Anterior cingulate cortex (tissue), 58 donors: ENCODE measurements at regions not wholly inside any gene's neighbourhood (a gene's known extent, or its start where the extent isn't known, plus 50 kb on each side); places are given as distances from the start of the nearest gene placed in this dataset.
"Not testable (repeated sequence)": the region's sequence is repeated elsewhere in the genome, so short reads cannot be mapped to it uniquely, and the experiment has no call there.

Experiments used
- DNase-seq, 58 donors: peaks; one replicate each; lab custom pipeline; 2025; lab: John Stamatoyannopoulos, UW

DNA sequence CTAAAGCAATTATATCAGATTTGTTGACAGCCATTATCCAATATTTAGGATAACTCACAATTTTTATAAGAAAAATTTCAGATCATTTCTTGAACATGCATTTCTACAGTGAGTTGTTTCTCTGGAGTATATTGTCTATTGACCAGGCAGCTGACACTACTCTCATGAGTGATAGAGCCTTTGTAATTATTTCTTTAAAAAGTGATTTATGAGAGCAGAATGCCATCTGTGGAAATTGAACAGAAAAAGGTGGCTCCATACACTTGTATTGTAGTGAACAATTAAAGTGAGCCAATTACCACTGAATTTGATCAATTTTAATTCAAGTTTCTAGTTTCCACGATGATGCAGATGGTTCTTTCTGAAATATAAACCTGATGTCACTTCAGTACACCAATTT lies 855.4 kb downstream of the TAF11L14 start:
- DNase-seq: no peak

DNA sequence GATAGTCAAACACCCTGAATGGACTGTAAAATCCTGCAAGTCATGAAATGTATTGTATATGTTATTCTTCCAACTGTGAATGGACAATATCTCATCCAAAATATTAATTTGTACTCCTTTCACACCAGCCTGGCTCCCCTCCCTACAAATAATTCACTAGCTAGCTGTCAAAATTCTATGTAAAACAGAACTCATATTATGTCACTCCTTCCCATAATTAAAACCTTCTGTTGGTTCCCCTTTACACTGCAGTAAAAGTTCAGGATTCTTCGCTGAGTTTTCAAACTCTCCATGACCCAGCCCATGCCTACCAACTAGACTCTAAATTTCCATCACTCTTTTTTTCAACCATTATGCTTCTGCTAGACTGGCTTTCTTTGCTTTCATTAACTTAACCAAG lies 857.1 kb downstream of the TAF11L14 start:
- DNase-seq: no peak

DNA sequence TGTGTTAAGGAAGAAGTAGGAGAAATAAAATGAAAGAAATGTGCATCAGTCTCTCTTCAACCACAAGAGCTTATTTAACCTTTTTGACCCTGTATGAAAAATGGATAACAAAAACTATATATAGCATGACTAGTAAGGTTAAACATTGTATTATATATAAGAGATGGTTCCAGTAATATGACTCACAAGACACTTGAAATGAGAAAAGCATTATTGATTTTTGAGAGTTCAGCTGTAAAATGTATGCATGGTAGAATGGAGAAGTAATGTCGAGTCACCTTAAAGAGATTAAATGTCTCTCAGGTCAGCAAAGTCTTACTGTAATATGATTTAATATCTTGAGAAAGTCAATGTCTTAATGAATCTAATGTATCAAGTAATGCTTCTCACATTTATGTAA lies 860.9 kb downstream of the TAF11L14 start:
- no peak for DNase-seq

DNA sequence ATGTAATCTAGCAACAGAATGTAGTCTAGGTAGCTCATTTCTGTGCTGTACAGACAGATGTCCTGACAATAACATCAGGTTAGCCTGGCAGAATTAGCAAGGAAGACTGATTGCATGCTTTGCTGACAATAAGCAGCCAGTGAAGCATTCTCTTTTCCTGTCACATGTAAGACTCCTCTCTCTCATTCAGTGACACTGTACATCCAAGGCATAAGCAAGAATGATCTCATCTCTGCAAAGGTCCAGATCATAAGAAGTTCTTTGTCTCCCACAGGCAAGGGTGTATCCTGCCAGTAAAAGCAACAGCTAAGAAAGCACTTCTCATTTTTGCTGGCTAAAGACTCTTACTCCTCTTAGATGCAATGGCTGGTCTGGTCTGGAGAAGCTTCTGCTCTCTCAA lies 861.8 kb downstream of the TAF11L14 start:
- no peak for DNase-seq

DNA sequence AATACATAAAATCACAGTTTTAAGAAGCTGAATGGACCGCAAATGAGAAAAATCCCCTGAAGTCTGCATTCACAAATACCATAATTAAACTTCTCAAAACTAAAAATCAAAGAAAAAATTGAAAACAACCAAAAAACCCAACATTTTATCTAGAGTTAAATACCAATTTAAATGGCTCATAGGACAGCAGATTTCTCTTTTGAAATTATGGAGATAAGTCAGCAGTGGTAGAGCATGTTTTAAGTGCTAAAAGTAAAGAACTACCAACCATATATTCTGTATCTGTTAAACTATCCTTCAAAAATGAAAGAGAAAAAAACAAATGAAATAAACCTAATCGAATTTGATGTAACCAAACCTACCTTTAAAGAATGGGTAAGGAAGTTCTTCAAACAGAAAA lies 862.8 kb downstream of the TAF11L14 start:
- no peak for DNase-seq

DNA sequence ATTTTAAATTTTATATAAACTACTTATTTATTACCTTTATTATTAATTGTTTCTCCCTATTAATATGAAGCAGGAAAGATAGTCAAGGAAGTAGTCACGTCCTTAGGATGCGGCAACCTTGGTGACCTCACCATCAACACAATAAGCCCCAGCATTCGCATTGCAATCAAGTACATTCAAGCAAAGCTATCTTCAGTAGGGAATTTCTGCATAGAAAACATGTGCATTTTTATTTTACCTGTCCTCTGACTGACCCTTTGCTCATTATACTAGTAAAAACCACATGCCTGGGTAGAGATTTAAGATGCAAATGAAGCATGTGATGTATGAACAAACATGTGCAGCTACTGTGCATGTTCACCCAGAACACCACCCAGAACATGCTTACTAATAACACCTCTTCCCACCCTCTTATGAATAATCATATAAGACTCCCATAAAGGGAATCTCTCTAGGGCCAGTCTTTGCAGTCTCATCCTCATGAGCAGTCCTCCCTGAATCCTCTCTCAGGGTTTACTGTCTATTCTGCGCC lies 869.6 kb downstream of the TAF11L14 start:
- DNase-seq: no peak

DNA sequence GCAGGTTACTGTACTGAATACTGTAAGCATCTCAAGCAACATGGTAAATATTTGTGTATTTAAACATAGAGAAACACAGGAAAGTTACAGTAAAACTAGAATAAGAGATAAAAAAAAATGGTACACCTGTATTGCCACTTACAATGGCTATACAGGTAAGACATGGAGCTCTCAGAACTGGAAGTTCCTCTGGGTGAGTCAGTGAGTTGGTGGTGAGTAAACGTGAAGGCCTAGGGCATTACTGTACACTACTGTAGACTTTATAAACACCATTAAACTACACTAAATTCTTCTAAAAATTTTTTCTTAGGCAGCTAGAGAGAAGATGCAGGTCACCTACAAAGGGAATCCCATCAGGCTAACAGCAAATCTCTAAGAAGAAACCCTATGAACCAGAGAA lies 872.9 kb downstream of the TAF11L14 start:
- no peak for DNase-seq

DNA sequence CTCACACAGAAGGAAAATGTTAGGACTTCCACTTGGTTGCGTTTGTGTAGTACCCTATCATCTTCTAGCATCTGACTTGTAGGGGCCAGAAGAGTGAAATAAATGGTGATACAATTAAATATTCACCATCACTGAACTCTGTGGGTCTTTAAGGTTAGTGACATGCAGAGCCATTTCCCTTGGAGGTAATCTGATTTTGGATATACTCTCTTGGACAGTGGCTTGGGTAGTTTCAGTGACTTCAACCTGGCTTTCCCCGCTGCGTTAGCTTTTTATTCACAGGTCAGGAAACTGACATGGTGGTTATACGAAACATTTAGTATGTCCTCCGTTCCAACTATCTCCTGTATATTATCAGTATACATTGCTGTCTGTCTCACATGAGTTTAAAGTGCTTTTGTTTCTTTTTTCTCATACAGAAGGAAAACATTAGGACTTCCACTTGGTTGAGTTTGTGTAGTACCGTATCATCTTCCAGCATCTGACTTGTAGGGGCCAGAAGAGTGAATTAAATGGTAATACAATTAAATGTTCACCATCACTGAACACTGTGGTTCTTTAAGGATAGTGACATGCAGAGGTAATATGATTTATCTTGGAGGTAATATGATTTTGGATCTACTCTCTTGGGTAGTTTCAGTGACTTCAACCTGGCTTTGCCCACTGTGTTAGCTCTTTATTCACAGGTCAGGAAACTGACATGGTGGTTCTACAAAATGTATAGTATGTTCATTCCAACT lies 883.6 kb downstream of the TAF11L14 start:
- no peak for DNase-seq

DNA sequence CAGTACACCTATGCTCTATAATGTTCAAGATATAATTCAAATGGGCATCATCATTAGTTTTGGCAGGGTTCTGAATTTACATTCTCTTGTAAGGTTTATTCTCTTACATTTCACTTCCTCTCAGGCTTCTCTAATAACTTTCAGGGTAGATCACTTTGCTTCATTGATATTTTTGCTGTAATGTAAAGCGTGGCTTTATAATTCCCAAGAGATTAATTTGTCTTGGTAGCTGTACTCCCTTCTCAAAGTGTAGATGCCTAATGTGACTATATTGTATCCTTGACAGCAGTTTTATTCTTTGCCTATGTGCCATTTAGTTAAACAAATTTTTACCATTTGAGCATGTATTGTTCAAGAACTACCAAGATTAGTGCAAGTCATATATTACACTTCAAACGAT lies 889.1 kb downstream of the TAF11L14 start:
- DNase-seq: no peak

DNA sequence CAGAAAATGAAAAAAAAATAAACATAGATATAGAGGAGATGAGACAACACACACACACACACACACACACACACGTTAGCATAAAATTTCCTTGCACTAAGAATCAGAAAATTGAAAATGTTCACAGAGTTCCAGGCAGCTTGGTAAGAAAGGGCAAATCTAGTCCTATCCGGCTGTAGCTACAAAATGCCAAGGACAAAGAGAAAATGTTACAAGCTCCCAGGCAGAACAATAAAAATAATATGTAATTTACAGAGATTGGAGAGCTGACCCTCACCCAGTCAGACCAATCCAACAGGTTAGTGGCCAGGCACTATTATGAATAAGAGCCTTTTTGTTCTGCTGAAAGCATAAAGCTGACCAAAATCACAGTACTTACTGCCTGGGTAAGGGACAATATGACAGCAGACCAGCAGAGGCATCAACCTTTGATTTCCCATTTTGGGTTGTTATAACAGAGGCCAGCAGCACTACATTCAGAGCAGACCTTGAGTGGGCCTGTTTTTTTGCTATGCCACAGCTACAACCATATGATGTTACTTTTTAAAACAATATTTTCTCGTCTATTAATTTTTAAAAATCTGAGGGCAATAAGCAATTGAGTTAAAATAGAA lies 892.6 kb downstream of the TAF11L14 start:
- no peak for DNase-seq

DNA sequence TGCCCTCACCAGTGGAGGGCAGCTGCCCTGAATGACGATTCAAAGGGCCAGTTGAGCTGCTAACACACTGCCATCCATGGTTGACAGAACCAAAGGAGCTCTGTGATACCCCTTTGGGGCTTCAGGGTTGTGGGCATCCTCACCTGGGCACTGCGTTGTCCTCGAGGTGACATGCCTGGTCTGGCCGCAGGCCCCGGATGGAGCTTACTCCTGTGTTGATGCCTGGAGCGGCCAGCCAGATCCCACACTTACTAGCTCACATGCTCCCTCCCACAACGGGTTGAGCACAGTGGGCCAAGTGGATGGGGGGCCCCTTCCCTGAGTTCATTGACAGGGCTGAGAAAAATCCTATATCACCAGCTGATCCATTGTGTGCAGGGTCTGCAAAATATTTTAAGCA lies 898.9 kb downstream of the TAF11L14 start:
- no peak for DNase-seq

DNA sequence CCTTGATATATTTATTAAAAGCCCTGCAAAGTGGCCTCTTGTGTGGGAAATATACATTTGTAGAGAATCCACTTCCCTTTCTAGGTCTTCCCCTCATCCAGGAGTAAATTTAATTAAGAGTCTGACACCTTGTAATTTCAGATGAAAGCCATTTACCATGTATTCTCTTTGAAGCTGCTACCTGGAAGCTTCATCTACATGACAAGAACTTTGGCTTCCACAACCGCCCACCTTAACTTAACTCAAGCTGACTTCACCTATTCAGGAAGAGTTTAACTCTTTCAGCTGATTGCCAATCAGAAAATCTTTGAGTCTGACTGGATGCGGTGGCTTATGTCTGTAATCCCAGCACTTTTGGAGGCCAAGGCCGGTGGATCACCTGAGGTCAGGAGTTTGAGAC lies 899.9 kb downstream of the TAF11L14 start:
- no peak for DNase-seq

DNA sequence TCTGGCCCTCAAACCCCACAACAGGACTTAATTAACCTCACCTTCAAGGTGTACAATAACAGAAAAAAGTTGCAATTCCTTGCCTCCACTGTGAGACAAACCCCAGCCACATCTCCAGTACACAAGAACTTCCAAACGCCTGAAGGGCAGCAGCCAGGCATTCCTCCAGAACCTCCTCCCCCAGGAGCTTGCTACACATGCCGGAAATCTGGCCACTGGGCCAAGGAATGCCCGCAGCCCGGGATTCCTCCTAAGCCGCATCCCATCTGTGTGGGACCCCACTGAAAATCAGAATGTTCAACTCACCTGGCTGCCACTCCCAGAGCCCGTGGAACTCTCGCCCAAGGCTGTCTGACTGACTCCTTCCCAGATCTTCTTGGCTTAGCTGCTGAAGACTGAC lies 901.5 kb downstream of the TAF11L14 start:
- DNase-seq: not testable (repeated sequence)

DNA sequence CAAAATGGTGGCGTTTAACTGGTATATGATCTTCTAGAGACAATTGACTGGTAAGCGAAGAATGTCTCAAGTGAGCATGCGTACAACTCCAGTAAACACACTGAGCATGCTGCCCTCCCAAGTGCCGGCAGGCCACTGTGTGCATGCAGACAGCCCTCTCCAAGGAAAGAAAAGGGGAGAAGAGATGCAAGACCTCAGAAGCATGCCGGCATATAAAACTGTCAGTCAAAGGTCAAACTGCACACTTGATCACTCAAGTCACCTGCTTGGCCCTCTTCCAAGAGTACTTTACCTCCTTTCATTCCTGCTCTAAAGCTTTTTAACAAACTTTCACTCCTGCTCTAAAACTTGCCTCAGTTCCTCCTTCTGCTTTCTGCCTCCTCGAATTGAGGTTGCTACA lies 910.2 kb downstream of the TAF11L14 start:
- no peak for DNase-seq

DNA sequence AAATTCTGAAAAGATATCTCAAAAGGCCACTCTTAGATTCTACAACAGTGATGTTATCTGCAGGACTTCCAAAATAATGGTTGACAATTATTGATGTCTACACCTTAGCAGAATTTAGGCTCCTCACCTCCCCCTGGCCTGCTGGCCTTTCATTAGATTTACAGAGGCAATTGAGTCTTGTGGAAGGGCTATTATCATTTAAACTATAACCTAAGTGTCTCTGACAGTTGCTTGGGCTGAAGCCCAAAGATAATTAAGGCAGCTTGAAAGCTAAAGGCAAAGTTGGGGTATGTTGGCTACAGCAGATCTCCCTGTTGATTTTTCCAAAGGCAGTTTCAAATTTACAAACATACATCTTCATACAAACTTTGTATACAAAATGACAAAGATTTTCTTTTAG lies 912.3 kb downstream of the TAF11L14 start:
- DNase-seq: no peak

DNA sequence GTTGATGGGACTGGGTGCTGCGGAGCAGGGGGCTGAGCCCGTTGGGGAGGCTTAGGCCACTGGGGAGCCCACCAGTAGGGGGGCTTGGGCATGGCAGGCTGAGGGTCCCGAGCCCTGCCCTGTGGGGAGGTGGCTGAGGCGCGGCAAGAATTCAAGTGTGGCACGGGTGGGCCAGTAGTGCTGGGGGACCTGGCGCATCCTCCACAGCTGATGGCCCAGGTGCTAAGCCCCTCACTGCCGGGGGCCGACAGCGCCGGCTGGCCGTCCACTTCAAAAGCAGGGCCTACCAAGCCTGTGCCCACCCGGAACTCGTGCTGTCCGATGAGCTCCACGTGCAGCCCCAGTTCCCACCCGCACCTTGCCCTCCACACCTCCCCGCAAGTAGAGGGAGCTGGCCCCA lies 917.5 kb downstream of the TAF11L14 start:
- DNase-seq: no peak

DNA sequence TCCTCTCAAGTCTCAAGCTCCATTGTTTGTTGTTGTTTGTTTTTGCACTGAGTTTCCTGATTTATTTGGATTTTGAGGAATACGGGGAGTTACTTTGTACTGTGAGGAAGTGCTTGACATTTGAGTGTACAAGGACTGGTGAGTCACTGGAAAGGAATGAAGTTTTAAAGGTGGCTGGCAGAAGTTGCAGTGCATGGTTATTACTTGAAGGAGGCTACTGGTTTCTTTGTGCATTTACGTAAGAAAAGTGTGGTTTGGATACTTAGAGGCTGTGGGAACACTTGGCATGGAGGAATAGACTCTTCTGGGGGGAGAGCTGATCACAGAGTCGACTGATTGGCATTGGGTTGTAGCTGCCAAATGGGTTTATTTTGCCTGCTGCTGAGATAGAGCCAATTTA lies 919.0 kb downstream of the TAF11L14 start:
- no peak for DNase-seq

DNA sequence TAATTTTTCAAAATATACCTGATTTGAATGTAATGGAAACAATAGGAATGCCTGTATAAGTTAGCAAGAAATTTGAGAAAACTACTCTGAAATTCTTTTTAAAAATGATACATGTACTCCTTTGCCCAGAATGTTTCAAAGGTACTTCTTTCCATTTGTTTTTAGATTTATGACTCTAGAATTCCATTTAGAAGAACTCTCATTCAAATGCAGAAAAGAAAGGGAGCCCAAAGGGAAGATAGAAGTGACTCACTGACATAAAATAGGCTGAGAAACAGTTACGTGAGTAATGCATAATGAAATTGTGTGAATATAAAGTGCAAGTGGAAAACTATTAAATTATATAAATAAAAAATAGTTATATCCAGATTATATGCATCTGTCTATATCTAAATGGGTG lies 926.3 kb downstream of the TAF11L14 start:
- DNase-seq: no peak

DNA sequence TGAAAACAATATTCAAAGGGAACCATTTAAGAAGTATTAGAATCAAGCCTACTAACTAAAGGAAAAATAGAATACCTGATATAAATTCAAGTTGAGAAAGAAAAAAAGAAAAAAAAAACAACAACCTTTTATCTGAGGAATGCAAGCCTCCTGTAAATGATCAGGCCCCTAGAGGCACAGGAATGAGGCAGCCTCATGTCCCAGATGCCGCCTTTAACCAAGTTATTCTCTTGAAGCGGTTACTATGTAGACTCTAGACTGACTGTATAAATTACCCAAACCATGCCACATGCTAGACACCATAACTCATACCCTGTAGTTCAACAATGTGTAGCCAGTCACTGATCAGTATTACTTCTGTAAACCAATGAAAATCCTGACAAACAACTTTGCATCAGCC lies 929.6 kb downstream of the TAF11L14 start:
- no peak for DNase-seq

DNA sequence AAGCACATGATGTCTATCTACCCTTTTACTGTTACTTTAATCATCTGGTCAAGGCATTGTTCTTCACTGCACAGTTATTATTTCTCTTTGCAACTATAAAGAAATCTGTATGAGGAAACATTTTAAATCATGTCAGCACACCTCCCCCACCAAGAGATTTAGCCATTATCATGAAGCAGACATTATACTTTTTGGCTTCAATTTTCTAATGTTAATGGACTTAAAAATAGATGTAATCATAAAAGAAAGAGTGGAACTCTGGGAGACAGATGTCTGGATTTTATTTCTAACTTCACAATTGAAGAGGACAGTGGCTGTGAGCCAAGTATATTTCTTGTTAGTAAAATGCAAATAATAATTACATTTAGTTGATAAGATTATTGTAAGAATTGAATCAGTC lies 932.4 kb downstream of the TAF11L14 start:
- DNase-seq: no peak

DNA sequence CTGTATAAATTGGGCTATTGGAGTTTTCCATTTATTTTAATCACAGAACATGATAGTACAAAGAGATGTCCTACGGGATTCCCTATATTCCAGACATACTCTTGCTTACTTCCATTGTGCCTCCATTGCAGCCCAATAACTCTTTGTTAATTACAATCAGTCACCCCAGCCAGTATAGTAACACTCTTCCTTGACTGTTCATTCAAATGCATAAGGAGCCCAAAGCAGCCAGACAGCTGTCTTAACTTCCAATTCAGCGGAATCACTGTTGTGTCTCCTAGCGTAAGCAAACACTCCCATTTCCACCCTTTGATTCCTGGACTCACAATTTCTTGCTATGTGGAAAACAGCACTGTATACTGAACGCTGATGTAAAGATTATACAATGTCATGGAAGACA lies 942.3 kb downstream of the TAF11L14 start:
- DNase-seq: no peak

DNA sequence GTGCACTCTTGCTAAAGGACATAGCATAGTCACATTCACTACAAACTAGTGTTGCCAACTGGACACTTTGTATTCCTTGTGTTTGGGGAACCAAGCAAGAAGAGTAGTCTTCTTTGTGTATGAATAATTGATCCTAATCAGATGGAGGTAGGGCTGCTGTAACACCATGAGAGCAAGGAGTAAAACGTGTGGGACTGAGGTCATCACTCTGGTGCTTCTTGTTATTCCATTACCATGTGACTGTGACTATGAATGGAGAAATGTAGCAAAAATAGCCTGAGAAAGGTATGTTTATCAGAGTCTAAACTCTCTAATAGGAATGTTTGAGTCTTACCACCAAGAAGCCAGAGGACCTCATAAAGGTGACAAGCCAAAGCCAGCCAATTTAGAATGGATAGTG lies 966.9 kb downstream of the TAF11L14 start:
- DNase-seq: no peak
